K562 (cell line): ENCODE measurements at regions not wholly inside any gene's neighbourhood (a gene's known extent, or its start where the extent isn't known, plus 50 kb on each side); places are given as distances from the start of the nearest gene placed in this dataset.

Source experiments
- ATAC-seq: fragments of 200-7000 bp; cut with Tn5 transposase; 3 replicates; pipeline ENCODE4 v1.9.1; 2020; ENCODE audit warnings: moderate library complexity
- BruUV-seq: library from RNA; stranded (reverse); fragments of 400-500 nt; replicated peaks from 2 replicates; lab custom pipeline; 2021; lab: Mats Ljungman, UMichigan
- CTCF ChIA-PET: fragments of 300-600 bp; formaldehyde crosslinking; extraction: SDS; loops from one replicate; lab custom pipeline; 2021; ENCODE audit warnings: low intra/inter-chr PET ratio; lab: Yijun Ruan, JAX
- POLR2A ChIA-PET: fragments of 300-600, 350-650 bp; sonication (Branson Sonifier 250); formaldehyde crosslinking; extraction: SDS; loops from one replicate; lab custom pipeline; 2021; ENCODE audit warnings: antibody characterized with exemption, inconsistent platforms; lab: Yijun Ruan, JAX
- DNase-seq, 4 experiments: peaks; one replicate each; pipeline versions ENCODE4 v3.0.0 to v3.0.0-alpha.2; 2011 to 2018; ENCODE audit warnings: low spot score in 3 of 4, mixed read lengths in 3 of 4; ENCODE audit errors: extremely low read depth in 1 of 4
- FAIRE-seq: peaks from 2 replicates; lab custom pipeline; 2011; peaks lifted over from hg19 to GRCh38; lab: Jason Lieb, UNC
- H2AFZ ChIP-seq: 2 replicates; pipeline ENCODE4 v1.6.0; 2011; ENCODE audit warnings: low read depth, low read length, control low read depth, inconsistent platforms
- H3K27ac ChIP-seq: fragments of 200-600 bp; 3 replicates; pipeline ENCODE4 v1.8.0; 2011; ENCODE audit warnings: low read depth, mild to moderate bottlenecking, control low read depth, inconsistent platforms, low read length, moderate library complexity, mixed read lengths; ENCODE audit errors: extremely low read depth
- H3K27me3 ChIP-seq, 2 experiments: fragments of 300-600 bp in 1 of 2; 2 replicates in 1 of 2; 3 replicates in 1 of 2; pipeline versions ENCODE4 v1.6.0 to v1.8.0; 2011; ENCODE audit warnings: inconsistent platforms in 2 of 2, low read length in 2 of 2, mild to moderate bottlenecking in 1 of 2, mixed read lengths in 1 of 2, moderate library complexity in 1 of 2; ENCODE audit not compliant: control insufficient read depth in 2 of 2, insufficient read depth in 2 of 2
- H3K36me3 ChIP-seq: fragments of 300-600 bp; 3 replicates; pipeline ENCODE4 v1.8.0; 2011; ENCODE audit warnings: mild to moderate bottlenecking, low read length, inconsistent platforms; ENCODE audit not compliant: control insufficient read depth, insufficient read depth
- H3K4me1 ChIP-seq, 2 experiments: fragments of 200-600 bp in 1 of 2; replicated peaks in 1 of 2; 2 replicates in 1 of 2; 3 replicates in 1 of 2; pipeline versions ENCODE4 v1.5.1 to v1.8.0; 2011; ENCODE audit warnings: inconsistent platforms in 2 of 2, low read length in 2 of 2, mild to moderate bottlenecking in 1 of 2, mixed read lengths in 1 of 2, moderate library complexity in 1 of 2; ENCODE audit not compliant: control insufficient read depth in 2 of 2, insufficient read depth in 2 of 2
- H3K4me2 ChIP-seq: 2 replicates; pipeline ENCODE4 v1.6.1; 2011; ENCODE audit warnings: low read length, control low read depth, inconsistent platforms, mixed read lengths; ENCODE audit not compliant: insufficient read depth
- H3K4me3 ChIP-seq: fragments of 200-600 bp; sonication (generic), shearing (Covaris generic); 2 replicates; pipeline ENCODE4 v1.5.1; 2016; ENCODE audit warnings: control low read depth, inconsistent platforms
- H3K79me2 ChIP-seq: fragments of 200-600 bp; 3 replicates; pipeline ENCODE4 v1.8.0; 2011; ENCODE audit warnings: low read length, inconsistent platforms; ENCODE audit not compliant: control insufficient read depth, insufficient read depth
- H3K9ac ChIP-seq, 2 experiments: 2 replicates each; pipeline versions ENCODE4 v1.6.0 to v1.6.1; 2011; ENCODE audit warnings: low read depth in 2 of 2, low read length in 2 of 2, control low read depth in 1 of 2, inconsistent platforms in 1 of 2, mild to moderate bottlenecking in 1 of 2, mixed read lengths in 1 of 2; ENCODE audit not compliant: insufficient read depth in 1 of 2
- H3K9me1 ChIP-seq: one replicate; pipeline ENCODE4 v1.6.0; 2011; ENCODE audit warnings: inconsistent platforms, mild to moderate bottlenecking, low read length, moderate library complexity; ENCODE audit not compliant: control insufficient read depth, insufficient read depth
- H3K9me3 ChIP-seq: replicated peaks from 2 replicates; pipeline ENCODE4 v1.5.1; 2011; ENCODE audit warnings: low read depth, low read length, inconsistent platforms; ENCODE audit not compliant: control insufficient read depth, insufficient read depth
- H4K20me1 ChIP-seq: replicated peaks from 2 replicates; pipeline ENCODE4 v1.6.1; 2011; ENCODE audit warnings: low read length, inconsistent platforms, mixed read lengths; ENCODE audit not compliant: control insufficient read depth, insufficient read depth
- E4F1 ChIP-seq: fragments of 250-450 bp; sonication (Bioruptor Pico); IDR thresholded peaks from 2 replicates; pipeline ENCODE4 v1.5.0; 2021; ENCODE audit warnings: mild to moderate bottlenecking, borderline replicate concordance
- ELF2 ChIP-seq: fragments of 250-450 bp; sonication (Bioruptor Pico); IDR thresholded peaks from 2 replicates; pipeline ENCODE4 v1.5.0; 2021; ENCODE audit warnings: mild to moderate bottlenecking
- GTF2F1 ChIP-seq: IDR thresholded peaks from 2 replicates; pipeline ENCODE4 v1.6.1; 2011; ENCODE audit warnings: low read depth, low read length, improper control_type of control experiment
- HDGF ChIP-seq: fragments of 450-650 bp; IDR thresholded peaks from 2 replicates; pipeline ENCODE4 v1.6.1; 2016
- HIVEP1 ChIP-seq: fragments of 250-450 bp; sonication (Bioruptor Pico); IDR thresholded peaks from 2 replicates; pipeline ENCODE4 v1.4.0; 2020; ENCODE audit warnings: mild to moderate bottlenecking
- KHSRP ChIP-seq: fragments of 450-650 bp; IDR thresholded peaks from 2 replicates; pipeline ENCODE4 v1.6.1; 2017
- NFIX ChIP-seq: fragments of 250-450 bp; sonication (Bioruptor Pico); IDR thresholded peaks from 2 replicates; pipeline ENCODE4 v1.4.0; 2020; ENCODE audit warnings: low read depth, mild to moderate bottlenecking, moderate library complexity
- NR1H2 ChIP-seq: sonication (generic); formaldehyde crosslinking; IDR thresholded peaks from 2 replicates; pipeline ENCODE4 v1.4.0; 2020; ENCODE audit warnings: mild to moderate bottlenecking, missing genetic modification reagents
- NR2C1 ChIP-seq, 2 experiments: fragments of 450-650 bp; IDR thresholded peaks; 2 replicates each; pipeline ENCODE4 v1.6.1; 2017; ENCODE audit warnings: mild to moderate bottlenecking in 2 of 2, antibody characterized with exemption in 1 of 2, inconsistent platforms in 1 of 2, missing compliant biosample characterization in 1 of 2, missing genetic modification characterization in 1 of 2
- RBM14 ChIP-seq: fragments of 200-400 bp; formaldehyde crosslinking; IDR thresholded peaks from 2 replicates; pipeline ENCODE4 v1.6.1; 2018; ENCODE audit warnings: low read depth, mild to moderate bottlenecking, low read length, moderate library complexity, borderline replicate concordance; ENCODE audit not compliant: insufficient read depth
- SPI1 ChIP-seq: IDR thresholded peaks from 2 replicates; pipeline ENCODE4 v1.6.1; 2011; ENCODE audit warnings: low read depth, low read length, control low read depth, borderline replicate concordance
- STAT5A ChIP-seq: IDR thresholded peaks from 2 replicates; pipeline ENCODE4 v1.6.1; 2012; ENCODE audit warnings: low read length, inconsistent platforms, borderline replicate concordance
- TCF3 ChIP-seq: sonication (generic); formaldehyde crosslinking; IDR thresholded peaks from 2 replicates; pipeline ENCODE4 v1.4.0; 2020; ENCODE audit warnings: mild to moderate bottlenecking, missing genetic modification reagents
- ZHX1 ChIP-seq: fragments of 150-350 bp; conservative IDR thresholded peaks from 2 replicates; pipeline ENCODE4 v1.6.1; 2014; ENCODE audit warnings: low read length
- ZSCAN29 ChIP-seq: fragments of 450-650 bp; IDR thresholded peaks from 2 replicates; pipeline ENCODE4 v1.6.1; 2017
- WGBS: fragments of 100-300 bp; shearing (Covaris generic); methylation state at CpG from one replicate; pipeline ENCODE4 v1.1.6; 2016; ENCODE audit warnings: low coverage, mixed read lengths; ENCODE audit not compliant: insufficient coverage; ENCODE audit errors: missing lambda C conversion rate; 5-methylcytosine and 5-hydroxymethylcytosine counted together
- in situ Hi-C: fragments of 300-500 bp; cut with MboI; formaldehyde crosslinking; loops from 4 replicates; pipeline ENCODE4 v1.15.0; 2018; ENCODE audit warnings: inconsistent platforms, mixed read lengths
- intact Hi-C: fragments of 100-400 bp; cut with micrococcal nuclease; formaldehyde crosslinking; loops from 2 replicates; pipeline ENCODE4 v1.14.2; 2022
- TF ChIP-seq, protein P1 (sequence below), 2 experiments: fragments of 450-650 bp; conservative IDR thresholded peaks; 2 replicates each; pipeline ENCODE4 v1.6.1; 2017; ENCODE audit warnings: mild to moderate bottlenecking in 2 of 2, moderate library complexity in 2 of 2

- no peak for TF ChIP-seq E4F1 (CRISPR knock-in tag)
- TF ChIP-seq, protein P1, sequence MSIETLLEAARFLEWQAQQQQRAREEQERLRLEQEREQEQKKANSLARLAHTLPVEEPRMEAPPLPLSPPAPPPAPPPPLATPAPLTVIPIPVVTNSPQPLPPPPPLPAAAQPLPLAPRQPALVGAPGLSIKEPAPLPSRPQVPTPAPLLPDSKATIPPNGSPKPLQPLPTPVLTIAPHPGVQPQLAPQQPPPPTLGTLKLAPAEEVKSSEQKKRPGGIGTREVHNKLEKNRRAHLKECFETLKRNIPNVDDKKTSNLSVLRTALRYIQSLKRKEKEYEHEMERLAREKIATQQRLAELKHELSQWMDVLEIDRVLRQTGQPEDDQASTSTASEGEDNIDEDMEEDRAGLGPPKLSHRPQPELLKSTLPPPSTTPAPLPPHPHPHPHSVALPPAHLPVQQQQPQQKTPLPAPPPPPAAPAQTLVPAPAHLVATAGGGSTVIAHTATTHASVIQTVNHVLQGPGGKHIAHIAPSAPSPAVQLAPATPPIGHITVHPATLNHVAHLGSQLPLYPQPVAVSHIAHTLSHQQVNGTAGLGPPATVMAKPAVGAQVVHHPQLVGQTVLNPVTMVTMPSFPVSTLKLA (conservative IDR thresholded peaks at IDR 0.05) = no peak
Observed at GRCh38 chr11:116394022-116394421, 378.8 kb downstream of the BUD13 start (continued).

- POLR2A ChIA-PET = no interaction called here
- ATAC-seq = no peak
- no peaks in the 10 kb centered on the region for H3K9me3 ChIP-seq
- H3K4me3 ChIP-seq = no peak overlapping the region
- no peaks in the 10 kb centered on the region for H3K9me1 ChIP-seq
- H3K79me2 ChIP-seq = no peaks in the 10 kb centered on the region
- TF ChIP-seq NR2C1 (IDR thresholded peaks at IDR 0.05) (no peak), NR2C1 (tag; IDR thresholded peaks at IDR 0.05) (no peak), ZSCAN29 (no peak), RBM14 (no peak), NR1H2 (CRISPR knock-in tag) (no peak), HDGF (no peak), ZHX1 (no peak), NFIX (CRISPR knock-in tag) (no peak), STAT5A (no peak), KHSRP (no peak), GTF2F1 (no peak), HIVEP1 (CRISPR knock-in tag) (no peak), SPI1 (no peak), TCF3 (CRISPR knock-in tag) (no peak), ELF2 (CRISPR knock-in tag) (no peak)
- CTCF ChIA-PET = no interaction called here
- H3K27ac ChIP-seq = no peak overlapping the region
- no peak for DNase-seq
- no peaks in the 10 kb centered on the region for H3K4me1 ChIP-seq
- no peaks in the 10 kb centered on the region for H4K20me1 ChIP-seq
- in situ Hi-C loops = no loop called here
- intact Hi-C loops = no loop called here
- 0 out of 5 replicates have a peak, but pooled peaks cover 0 to under 1% of the 10 kb centered on the region in 2 experiments for H3K27me3 ChIP-seq
- WGBS = 0% methylated on average over 3 of the region's 3 CpGs
- H3K4me2 ChIP-seq = no peak overlapping the region
- FAIRE-seq = no peak
- no peak overlapping the region for H3K9ac ChIP-seq
- H2AFZ ChIP-seq = no peak overlapping the region
- no peaks in the 10 kb centered on the region for H3K36me3 ChIP-seq
- BruUV-seq = no TSS peak
Observed at GRCh38 chr11:116390963-116391362, 381.8 kb downstream of the BUD13 start.
